ENCODE measurements at regions not wholly inside any gene's neighbourhood (a gene's known extent, or its start where the extent isn't known, plus 50 kb on each side); places are given as distances from the start of the nearest gene placed in this dataset.

DNA sequence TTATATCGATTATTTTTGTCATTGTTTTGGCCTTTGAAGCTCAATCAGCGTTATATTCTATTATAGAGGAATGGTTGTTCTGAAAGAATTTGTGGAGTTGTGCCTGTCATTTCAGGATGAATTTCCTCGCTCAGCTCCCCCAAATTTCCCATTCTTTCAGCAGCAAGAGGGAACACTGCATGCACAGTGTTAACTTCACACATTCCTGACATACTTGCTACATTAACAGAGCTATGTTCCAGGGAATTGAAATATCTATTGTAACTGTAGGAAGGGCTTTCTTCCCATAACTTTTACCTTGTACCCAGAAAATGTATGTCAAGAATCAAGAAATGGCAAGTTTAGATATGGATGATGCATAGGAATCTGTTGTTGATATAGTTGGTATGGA is 379.0 kb downstream of the LRIG3 start:
- no peak for DNase-seq

DNA sequence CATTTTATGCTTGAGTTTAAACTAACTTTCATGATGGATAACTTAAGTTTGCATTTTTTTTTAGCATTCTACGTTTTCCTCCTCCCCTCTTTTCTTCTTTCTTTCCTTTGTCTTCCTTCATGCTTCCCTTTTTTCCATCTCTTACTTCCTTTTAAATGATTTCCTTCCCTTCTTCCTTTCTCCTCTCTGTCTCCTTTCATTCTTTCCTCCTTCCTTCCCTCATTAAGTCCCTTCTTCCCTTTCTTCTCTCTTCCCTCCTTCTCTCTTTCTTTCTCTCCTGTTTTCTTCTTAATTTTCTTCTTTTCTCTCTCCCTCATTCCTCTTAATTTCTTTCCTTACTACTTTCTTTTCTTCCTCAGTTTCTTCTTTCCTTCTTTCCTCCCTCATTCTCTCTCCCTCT is 376.0 kb downstream of the LRIG3 start:
- no peak for DNase-seq

DNA sequence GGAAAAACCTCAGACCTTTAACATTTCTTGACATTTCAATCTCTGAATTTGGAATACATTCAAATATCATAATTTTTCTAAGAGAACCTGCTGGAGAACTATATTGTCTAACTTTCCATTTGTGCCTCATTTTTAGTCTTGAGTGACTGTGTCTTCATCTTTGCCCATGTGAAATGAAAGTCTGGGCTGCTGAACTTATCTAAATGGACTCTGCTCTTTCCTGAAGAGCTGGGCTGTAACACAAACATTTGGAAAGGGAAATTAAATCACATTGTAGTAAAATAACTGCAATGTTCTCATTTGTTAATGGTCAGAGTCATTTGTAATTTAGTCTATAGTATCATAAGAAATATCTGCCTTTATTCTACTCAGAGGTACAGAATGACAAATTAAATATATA is 373.1 kb downstream of the LRIG3 start:
- no peak for DNase-seq

DNA sequence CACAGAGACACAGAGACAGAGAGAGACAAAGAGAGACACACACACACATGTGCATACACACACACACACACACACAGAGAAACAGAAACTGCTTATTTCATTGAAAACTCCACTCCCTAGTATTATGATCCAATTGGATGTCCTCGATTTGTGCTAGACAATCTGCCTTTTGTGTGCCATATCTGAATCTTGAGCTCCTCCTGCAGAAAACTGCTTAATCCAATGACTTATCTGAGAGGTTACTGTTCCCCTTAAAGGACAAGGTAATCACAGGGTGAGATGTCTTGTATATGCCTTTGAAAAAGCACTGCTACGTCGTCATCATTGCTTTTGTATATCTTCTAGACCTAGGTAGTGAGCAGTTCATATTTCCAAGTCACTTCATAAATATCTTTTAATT is 371.5 kb downstream of the LRIG3 start:
- DNase-seq: no peak

DNA sequence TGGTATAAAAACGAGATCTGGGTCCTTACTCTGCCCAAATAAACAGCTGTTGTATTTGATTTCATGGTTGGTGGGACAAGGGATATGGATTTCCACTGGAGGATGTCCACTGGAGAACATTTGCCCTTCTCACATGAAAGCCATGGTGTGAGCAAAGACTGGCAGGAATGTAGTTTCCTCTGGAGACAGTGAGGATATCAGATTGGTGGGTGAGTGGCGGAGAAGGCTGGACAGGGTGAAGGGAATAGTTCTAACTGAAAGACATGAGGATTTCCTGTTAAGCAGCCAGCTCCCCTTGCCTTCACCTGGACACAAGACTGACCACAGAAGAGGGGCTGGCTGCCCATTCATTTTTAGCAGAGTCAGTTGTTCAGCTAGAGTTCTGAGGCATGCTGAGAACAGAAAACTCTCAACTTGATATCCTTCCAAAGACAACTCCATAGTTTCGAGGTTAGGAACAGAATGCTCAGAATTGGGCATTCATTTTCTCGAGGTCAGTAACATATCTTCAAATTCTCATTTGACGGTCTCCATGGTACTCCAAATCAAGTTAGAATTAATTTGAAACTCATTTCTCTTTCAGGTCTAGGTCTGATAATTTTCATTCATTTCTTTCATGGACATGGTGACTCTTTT is 365.7 kb downstream of the LRIG3 start:
- no peak for DNase-seq

DNA sequence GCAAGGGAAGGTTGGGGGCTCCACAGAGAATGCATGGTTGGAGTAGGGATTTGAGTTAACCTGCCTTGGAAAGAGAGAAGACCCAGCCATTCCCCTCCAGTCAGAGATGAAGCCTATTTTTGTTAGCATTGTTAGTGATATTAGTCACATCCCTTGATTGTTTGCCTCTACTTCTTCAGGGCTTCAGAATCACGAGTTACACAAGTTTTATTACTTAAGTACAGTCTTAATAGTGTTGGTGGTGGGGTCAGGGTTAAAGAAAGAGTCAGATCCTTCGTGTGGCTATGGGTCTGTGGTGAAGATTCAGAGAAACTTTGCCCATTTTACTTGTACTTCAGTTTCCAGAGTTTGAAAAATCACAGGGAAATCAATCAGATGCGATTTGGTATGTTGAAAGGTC is 363.1 kb downstream of the LRIG3 start:
- no peak for DNase-seq

DNA sequence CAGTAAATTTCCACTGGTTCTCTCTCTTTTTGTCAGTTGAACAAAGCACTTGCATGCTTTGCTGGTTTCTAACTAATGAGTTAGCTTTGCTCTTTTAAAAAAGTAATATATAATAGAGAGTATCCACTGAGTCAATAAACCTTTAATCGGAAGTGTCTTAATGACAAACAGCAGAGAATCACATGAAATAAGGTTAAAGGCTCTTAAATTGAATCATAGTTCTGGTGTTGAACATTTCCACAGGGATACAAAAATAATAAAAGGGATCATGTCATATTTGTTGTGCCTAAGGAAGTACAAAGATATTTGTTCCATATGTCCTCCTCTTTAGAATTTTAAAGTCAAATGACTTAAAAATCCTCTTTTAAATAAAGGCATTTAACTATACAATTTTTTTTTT is 362.6 kb downstream of the LRIG3 start:
- DNase-seq: no peak

DNA sequence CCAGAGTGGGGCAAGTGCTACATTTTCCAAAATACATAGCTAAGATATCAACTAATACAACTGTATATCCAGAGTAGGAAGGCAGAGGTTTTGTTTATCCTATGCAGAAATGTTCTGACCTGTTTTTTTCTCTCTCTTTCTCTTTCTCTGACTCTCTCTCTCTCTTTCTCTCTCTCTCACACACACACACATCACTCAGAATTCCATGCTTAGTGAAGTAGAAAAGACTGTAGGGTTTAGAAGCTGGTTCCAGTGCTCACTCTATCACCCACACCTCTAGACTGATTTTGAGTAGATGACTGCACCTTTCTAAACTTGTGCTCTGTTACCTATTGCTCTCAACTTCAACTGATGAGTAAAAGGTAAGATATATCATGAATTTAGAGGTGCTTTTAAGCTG is 356.7 kb downstream of the LRIG3 start:
- no peak for DNase-seq

DNA sequence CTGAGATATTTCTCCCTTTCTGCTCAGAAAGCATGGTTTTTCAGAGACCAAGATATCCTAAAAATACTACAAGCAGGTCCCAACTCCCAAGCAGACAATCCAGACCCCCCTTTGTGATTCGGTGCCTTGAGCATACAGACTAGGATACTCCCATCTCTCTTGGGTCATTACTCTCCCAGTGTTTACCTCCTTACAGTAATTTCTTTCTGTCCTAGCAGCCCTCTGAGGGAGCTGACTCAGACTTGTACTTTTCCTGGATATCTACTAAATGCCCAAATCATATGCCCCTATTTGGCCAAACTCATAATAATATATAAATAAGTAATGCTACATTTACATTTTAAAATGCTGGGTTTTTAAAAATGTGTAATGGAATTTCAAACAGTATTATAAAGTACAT is 355.6 kb downstream of the LRIG3 start:
- no peak for DNase-seq

DNA sequence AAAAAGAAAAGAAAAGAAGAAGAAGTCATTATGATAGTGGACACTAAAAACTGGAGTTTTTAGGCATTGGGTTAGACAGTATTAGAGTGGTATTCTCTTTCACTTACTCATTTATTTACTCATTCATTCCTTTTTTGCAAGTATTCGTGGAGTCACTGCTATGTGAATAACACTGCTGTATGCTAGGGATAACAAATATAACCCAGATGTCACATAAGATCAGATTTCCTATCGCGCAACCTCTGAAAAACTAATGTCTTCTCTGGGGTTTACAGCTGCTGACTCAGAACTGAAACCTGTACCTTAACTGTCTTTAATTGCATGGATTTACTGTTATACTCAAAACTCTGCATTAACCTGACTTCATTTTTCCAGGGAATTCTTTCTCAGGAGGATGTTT is 353.7 kb downstream of the LRIG3 start:
- no peak for DNase-seq

DNA sequence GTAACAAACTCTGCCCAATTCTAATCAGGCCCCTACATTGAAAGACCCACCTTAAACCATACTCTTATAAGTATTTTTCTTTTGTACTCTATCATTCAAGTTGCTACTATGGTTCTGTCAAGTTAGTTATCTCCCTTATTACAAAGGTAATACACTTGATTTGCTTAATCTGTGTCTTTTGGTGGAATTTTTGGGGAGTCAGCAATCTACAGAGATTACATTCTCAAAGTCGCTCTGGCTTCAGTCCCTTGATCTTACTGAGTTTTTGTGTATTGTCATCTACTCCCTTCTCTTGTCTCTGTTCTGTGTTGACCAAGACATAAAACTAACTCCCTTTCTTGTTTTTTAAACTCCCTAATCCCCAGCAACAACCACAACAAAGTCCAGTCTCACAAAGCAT is 353.1 kb downstream of the LRIG3 start:
- no peak for DNase-seq

DNA sequence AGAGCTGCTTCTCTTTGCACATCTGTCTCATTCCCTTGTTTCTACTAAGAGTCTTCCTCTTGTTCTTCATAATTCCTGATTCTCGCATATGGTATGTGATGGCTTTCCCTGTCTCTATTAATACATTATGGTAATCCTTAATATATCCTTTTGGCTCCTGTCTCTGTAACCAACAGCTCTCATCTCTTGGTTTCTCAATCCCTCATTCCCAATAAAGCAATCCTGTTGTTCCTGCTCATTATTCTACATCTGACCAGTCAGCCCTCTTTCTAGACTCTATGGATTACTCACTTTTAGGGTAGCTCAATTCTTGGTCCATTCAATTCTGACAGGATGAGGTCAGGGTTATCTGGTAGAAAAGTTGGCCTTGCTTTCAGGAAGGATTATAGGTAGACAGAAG is 349.9 kb downstream of the LRIG3 start:
- DNase-seq: no peak

DNA sequence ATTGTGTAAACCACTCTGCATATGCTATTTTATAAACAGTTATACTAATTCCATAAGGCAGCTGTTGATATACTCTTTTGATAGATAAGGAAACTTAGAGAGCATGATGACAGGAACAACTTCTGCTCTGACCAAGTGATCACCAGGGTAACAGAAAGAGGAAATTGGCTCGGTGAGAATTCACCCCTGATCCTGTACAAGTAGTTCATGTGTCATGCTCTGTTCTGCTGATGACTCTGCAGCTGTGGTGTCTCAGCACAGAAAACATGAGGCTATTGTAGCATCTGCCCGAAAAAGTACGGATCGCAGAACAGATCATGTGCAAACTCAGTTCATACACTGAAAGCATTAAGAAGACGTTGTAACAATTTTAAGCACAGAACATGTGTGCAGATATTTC is 345.0 kb downstream of the LRIG3 start:
- no peak for DNase-seq

DNA sequence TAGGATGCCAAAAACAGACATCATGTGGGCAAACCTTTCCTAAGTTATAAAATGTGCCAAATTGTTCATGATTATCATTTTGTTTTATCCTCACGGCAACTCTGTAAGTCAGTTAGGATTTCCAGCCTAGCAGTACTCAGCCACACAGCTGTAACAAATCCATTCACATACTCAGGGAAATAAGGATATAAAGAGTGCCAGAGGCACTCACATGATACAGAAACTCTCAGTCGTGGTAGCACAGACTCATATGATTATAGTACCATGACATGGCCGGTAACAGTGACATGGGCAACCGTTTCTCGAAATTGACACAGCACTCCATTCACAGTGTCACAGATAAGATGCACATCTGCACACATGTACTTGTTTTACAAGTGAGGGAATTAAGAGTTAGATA is 344.2 kb downstream of the LRIG3 start:
- DNase-seq: no peak

DNA sequence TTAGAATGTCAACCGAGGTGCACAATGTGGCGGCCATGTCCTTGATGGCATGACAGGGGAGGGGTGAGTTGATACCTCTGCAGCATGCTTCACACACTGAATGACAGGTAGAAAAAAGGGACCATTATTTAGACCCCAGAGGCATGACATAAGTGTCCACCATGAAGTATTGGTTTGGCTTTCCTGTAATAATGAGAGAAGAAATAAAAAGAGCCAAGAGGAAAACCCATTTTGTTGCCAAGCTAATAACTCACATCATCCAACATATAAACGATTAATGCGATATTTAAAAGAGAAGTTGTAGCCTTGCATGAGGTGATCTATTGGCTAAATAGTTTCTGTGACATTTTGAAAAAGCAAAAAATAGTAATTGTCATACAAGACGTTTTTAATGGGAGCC is 343.4 kb downstream of the LRIG3 start:
- DNase-seq: no peak

DNA sequence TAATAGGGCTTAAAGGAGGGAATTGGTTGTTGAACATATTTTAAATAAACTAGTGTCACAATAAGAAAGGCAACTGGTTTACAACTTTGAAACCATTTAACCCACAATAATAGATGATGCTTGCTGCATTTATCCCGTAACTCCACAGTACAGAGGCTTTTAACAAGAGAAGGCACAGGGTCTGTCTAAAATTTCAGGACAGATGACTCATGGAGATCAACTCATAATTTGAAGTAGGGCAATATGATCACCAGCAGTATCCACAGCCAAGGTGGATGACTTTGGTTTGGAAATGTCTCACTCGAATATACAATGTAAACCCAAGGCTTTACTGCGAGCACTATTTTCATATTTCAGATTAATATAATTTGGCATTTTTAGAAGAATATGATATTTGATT is 340.2 kb downstream of the LRIG3 start:
- DNase-seq: no peak

DNA sequence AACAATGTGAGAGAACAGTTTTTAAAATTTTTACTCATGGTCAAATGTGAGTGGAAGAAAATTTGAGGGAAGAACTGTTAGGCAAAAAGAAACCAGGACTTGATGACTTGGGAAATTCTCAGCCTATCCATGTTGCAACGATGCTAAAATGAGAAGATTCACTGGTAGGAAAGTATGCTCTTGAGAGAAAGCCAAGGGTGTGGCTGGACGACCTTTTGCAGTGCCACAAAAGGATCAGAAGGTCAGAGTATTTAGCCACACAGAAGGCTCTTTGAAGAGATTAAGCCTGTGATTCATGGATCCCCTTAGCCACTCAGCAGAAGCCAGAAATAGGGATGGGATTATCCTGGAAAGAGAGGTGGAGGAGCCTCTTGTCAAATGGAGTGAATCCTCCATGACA is 336.8 kb downstream of the LRIG3 start:
- DNase-seq: no peak

DNA sequence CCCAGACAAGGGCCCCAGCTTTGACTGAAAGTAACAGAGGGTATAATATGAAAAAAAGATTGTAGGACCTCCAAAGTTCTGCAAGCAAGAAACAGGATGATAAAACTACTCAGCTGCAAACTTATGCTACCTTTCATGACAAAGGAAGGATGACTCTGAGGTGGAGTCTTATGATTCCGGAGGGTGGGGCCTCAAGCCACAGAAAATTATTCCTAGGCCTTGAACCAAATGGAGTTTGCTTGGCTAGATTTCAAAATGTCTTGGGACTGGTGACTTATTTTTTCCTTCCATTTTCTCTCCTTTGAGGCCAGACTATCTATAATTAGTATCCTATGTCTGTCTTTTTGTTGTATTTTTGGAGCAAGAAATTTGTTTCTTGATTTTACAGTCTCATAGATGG is 336.4 kb downstream of the LRIG3 start:
- DNase-seq: no peak

DNA sequence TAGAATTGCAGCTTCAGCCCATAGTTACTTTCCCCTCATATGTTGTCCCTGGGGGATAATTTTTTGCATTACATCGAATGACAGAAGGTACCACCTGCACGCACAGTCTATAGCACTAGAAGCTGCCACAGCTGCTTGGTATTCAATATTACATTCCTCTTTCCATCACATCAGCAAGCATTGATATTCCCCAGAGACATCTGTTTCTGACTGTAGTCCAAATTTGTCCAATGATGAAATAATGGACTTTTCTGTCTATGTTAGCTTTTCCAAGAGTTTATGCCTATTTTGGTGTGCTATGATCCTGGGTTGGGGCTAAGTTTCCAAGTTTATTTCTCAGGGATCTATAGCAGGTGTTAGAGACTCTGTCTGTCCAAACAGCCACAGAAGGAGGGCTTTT is 335.4 kb downstream of the LRIG3 start:
- no peak for DNase-seq

DNA sequence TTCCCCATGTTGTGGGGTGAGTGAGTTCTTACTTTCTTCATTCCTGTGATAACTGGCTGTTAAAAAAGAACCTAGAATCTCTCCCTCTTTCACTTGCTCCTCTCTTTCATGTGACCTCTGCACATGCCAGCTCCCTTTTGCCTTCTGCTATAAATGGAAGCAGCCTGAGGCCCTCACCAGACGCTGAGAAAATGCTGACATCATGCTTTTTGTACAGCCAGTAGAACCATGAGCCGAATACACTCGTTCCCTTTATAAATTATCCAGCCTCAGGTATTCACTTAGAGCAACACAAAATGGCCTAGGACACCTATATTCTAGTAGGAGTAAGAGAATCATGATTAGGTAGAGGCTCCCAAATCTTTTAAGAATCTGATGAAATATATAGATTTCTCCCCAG is 333.5 kb downstream of the LRIG3 start:
- no peak for DNase-seq

DNA sequence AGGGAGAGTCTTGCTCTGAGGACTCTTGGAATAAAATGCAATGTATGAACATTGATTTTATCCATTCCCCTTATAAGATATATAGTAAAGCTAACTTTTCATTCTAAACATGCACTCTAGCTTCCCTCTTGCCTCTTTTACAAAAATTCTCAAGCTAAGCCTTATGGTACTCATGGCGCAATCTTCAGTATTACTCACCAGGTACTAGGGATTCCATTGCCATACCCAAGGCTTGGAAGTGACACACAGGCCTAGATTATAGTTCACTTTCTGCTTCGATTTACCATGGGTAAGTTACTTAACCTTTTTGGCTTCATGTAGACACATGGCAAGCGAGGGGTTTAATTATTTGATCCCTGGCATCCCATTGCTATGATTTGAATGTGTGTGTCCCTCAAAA is 331.5 kb downstream of the LRIG3 start:
- no peak for DNase-seq

DNA sequence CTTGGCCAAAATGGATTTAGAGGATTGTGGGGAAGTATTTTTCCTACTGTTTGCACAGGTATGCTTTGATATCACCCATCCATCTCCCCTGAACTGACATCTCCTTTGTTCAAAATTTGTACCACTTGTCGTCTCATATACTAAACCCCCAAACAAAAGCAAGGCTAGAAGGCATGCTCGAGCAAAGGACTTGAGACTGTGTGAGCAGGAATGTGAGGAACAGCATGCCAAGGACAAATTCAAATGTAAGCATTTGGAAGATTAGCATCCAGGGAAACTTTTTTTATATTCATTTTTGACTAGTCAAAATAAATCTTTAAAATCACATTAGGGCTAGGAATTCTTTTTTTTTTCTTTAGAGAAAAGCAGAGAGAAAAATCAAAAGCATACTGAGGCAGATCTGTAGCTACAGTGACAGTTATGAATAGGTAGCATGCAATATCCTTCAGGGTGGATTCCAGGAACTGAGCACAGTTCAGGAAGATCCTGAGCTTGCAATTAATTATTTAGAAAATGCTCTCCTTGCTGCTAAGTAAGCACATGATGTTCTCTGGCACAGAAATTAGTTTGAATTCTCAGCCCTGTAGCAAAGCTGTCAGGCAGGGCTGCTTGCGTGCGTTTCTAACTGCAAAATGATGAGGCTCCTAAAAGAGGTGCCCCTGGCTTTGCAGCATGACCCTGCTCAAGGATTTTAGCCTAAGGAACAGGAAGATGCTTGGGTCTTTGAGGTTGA is 327.7 kb downstream of the LRIG3 start:
- no peak for DNase-seq

DNA sequence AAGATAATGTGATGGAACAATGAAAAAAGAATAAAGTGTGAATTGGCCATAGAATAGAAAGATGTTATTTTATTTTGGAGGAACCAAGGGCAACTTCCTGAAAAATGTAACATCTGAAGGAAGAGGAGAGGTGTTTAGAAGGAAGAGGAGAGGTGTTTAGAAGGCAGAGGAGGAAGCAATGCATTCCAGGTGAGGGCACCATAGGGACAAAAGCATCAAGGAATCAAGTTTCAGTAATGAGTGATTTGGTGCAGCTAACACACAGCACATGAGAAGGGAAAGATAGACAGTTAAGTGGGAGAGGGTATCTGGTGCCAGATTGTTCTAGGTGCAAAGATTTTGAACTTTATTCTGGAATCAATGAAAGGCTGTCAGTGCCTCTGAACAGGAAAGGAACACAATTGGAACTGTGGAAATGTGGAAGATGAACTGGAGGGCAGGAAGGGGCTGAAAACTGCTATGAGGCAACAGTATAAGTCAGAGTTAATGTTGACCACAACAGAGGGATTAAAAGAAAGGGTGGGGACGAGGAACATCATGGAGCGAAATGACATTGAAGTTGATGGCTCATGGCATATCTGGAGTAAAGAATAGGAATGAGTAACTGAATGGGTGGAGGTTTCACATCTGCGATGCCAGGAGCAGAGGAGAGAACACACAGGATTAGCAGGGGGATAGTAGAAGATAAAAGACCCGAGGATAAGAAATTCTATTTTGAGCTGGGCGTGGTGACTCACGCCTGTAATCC is 326.6 kb downstream of the LRIG3 start:
- no peak for DNase-seq

DNA sequence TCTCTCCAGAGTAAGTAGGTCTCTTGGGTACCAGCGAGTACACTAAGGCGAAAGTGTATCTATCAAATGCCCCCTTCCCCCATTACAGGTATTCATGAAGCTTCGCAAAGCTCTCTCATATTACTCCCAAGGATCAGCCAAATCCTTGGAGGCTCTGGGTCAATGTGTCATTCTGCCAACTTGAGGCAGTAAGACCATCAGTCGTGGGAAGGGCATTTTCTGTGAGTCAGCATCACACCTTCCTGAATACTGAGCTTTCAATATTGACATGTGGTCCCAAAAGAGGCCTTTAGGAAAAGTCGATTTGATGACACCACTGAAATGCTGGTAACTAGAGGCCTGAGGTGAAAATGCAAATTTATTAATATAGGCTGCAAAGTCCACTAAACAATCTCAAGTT is 323.9 kb downstream of the LRIG3 start:
- no peak for DNase-seq

DNA sequence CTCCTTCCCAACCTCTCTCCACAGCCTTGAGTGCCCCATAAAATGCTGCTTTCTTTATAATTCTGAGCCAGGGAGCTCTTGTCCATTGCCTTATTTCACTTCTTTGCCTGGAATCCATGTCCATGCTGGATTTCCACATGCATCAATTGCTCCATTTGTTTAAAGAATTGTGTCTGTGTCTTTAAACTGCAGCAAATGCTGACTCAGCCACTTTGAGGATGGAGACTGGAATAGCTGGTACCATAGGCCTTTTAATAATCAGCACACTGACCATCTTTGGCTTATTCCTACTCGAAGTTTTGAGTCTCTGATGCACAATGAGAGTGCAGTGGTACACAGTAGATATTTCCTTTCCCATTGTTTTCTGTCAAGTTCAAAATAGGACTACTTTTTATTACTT is 318.8 kb downstream of the LRIG3 start:
- DNase-seq: no peak

All from CD4-positive, alpha-beta T cell treated with Interleukin-12 subunit alpha and Interleukin-12 subunit beta, for 1 hour (primary cell).